HepG2 (cell line): ENCODE measurements at regions not wholly inside any gene's neighbourhood (a gene's known extent, or its start where the extent isn't known, plus 50 kb on each side); places are given as distances from the start of the nearest gene placed in this dataset.

Experiments
- ATAC-seq: fragments of 200-7000 bp; cut with Tn5 transposase; 3 replicates; pipeline ENCODE4 v1.9.1; 2020; ENCODE audit warnings: mild to moderate bottlenecking, moderate library complexity
- BruUV-seq: library from RNA; stranded (reverse); fragments of 400-500 nt; replicated peaks from 2 replicates; lab custom pipeline; 2021; lab: Mats Ljungman, UMichigan
- CTCF ChIA-PET: fragments of 300-600 bp; formaldehyde crosslinking; extraction: SDS; loops from one replicate; lab custom pipeline; 2021; ENCODE audit warnings: low total read pairs, inconsistent platforms, low intra/inter-chr PET ratio; lab: Yijun Ruan, JAX
- POLR2A ChIA-PET: fragments of 350-600 bp; sonication (Branson Sonifier 250); formaldehyde crosslinking; loops from one replicate; lab custom pipeline; 2020; ENCODE audit warnings: antibody characterized with exemption, inconsistent platforms; lab: Yijun Ruan, JAX
- DNase-seq: peaks from one replicate; pipeline ENCODE4 v3.0.0-alpha.2; 2015; ENCODE audit warnings: low spot score
- FAIRE-seq: peaks from 3 replicates; lab custom pipeline; 2011; peaks lifted over from hg19 to GRCh38; lab: Jason Lieb, UNC
- H2AFZ ChIP-seq: one replicate; pipeline ENCODE4 v1.6.1; 2011; ENCODE audit warnings: low read length, inconsistent platforms
- H3K27ac ChIP-seq: fragments of 300-600 bp; 3 replicates; pipeline ENCODE4 v1.8.0; 2011; ENCODE audit warnings: mixed run types, mild to moderate bottlenecking, mixed read lengths, low read length, inconsistent platforms; ENCODE audit not compliant: insufficient read depth; ENCODE audit errors: extremely low read length
- H3K27me3 ChIP-seq, 2 experiments: fragments of 200-600 bp in 1 of 2; 2 replicates in 1 of 2; 3 replicates in 1 of 2; pipeline versions ENCODE4 v1.6.0 to v1.8.0; 2011; ENCODE audit warnings: low read length in 2 of 2, mild to moderate bottlenecking in 2 of 2, moderate library complexity in 2 of 2, inconsistent platforms in 1 of 2; ENCODE audit not compliant: insufficient read depth in 2 of 2, control insufficient read depth in 1 of 2
- H3K36me3 ChIP-seq, 2 experiments: fragments of 200-600 bp in 1 of 2; replicated peaks in 1 of 2; 2 replicates in 1 of 2; 3 replicates in 1 of 2; pipeline versions ENCODE4 v1.5.1 to v1.8.0; 2011; ENCODE audit warnings: low read length in 2 of 2, inconsistent platforms in 1 of 2; ENCODE audit not compliant: insufficient read depth in 2 of 2, control insufficient read depth in 1 of 2
- H3K4me1 ChIP-seq: 2 replicates; pipeline ENCODE4 v1.5.1; 2012; ENCODE audit warnings: low read length, inconsistent platforms; ENCODE audit not compliant: insufficient read depth
- H3K4me2 ChIP-seq: 2 replicates; pipeline ENCODE4 v1.6.0; 2011; ENCODE audit warnings: low read depth, low read length, inconsistent platforms
- H3K4me3 ChIP-seq, 3 experiments: fragments of 200-600 bp in 1 of 3; sonication (generic), shearing (Covaris generic) in 1 of 3; replicated peaks in 1 of 3; 2 replicates each; pipeline ENCODE4 v1.5.1; 2011 to 2016; ENCODE audit warnings: low read length in 3 of 3, inconsistent platforms in 2 of 3, low read depth in 2 of 3, mild to moderate bottlenecking in 2 of 3, control low read depth in 1 of 3, mixed read lengths in 1 of 3; ENCODE audit not compliant: insufficient read depth in 1 of 3
- H3K79me2 ChIP-seq: one replicate; pipeline ENCODE4 v1.6.1; 2011; ENCODE audit warnings: low read length, inconsistent platforms; ENCODE audit not compliant: insufficient read depth
- H3K9ac ChIP-seq: 2 replicates; pipeline ENCODE4 v1.6.0; 2011; ENCODE audit warnings: mild to moderate bottlenecking, low read depth, low read length, inconsistent platforms; ENCODE audit not compliant: insufficient read depth
- H3K9me3 ChIP-seq: 2 replicates; pipeline ENCODE4 v1.5.1; 2012; ENCODE audit warnings: mild to moderate bottlenecking, low read length
- H4K20me1 ChIP-seq: 2 replicates; pipeline ENCODE4 v1.6.0; 2011; ENCODE audit warnings: inconsistent platforms, mild to moderate bottlenecking, low read length, moderate library complexity; ENCODE audit not compliant: insufficient read depth
- ATF7 ChIP-seq, 2 experiments: fragments of 450-650 bp in 1 of 2; sonication (generic) in 1 of 2; formaldehyde crosslinking in 1 of 2; IDR thresholded peaks; 2 replicates each; pipeline versions ENCODE4 v1.4.0 to v1.6.1; 2016 to 2020; ENCODE audit warnings: antibody characterized with exemption in 1 of 2, mild to moderate bottlenecking in 1 of 2, missing genetic modification reagents in 1 of 2
- CAMTA2 ChIP-seq: sonication (generic); formaldehyde crosslinking; IDR thresholded peaks from 2 replicates; pipeline ENCODE4 v1.4.0; 2020; ENCODE audit warnings: mild to moderate bottlenecking, missing genetic modification reagents, borderline replicate concordance
- CBX5 ChIP-seq: sonication (generic); formaldehyde crosslinking; IDR thresholded peaks from 2 replicates; pipeline ENCODE4 v1.4.0; 2020; ENCODE audit warnings: missing genetic modification reagents, borderline replicate concordance
- HMG20B ChIP-seq: conservative IDR thresholded peaks from 2 replicates; pipeline ENCODE4 v1.6.1; 2016; ENCODE audit warnings: missing genetic modification reagents, missing compliant biosample characterization
- HNRNPUL1 ChIP-seq: fragments of 200-400 bp; formaldehyde crosslinking; IDR thresholded peaks from 2 replicates; pipeline ENCODE4 v1.6.1; 2017; ENCODE audit warnings: low read depth, mild to moderate bottlenecking, low read length, moderate library complexity
- MTA3 ChIP-seq: sonication (generic); formaldehyde crosslinking; IDR thresholded peaks from 2 replicates; pipeline ENCODE4 v1.4.0; 2020; ENCODE audit warnings: missing genetic modification reagents
- MXI1 ChIP-seq: IDR thresholded peaks from 3 replicates; pipeline ENCODE4 v1.6.1; 2012; ENCODE audit warnings: low read depth, low read length, inconsistent platforms, borderline replicate concordance
- NFRKB ChIP-seq: fragments of 450-650 bp; IDR thresholded peaks from 2 replicates; pipeline ENCODE4 v1.6.1; 2017
- NFYB ChIP-seq: sonication (generic); formaldehyde crosslinking; IDR thresholded peaks from 2 replicates; pipeline ENCODE4 v1.4.0; 2020; ENCODE audit warnings: missing genetic modification reagents
- ZBTB44 ChIP-seq: sonication (generic); formaldehyde crosslinking; IDR thresholded peaks from 2 replicates; pipeline ENCODE4 v1.4.0; 2020; ENCODE audit warnings: missing genetic modification reagents
- ZNF225 ChIP-seq: sonication (generic); formaldehyde crosslinking; IDR thresholded peaks from 2 replicates; pipeline ENCODE4 v1.4.0; 2020; ENCODE audit warnings: mild to moderate bottlenecking, missing genetic modification reagents
- ZNF256 ChIP-seq: sonication (generic); formaldehyde crosslinking; conservative IDR thresholded peaks from 2 replicates; pipeline ENCODE4 v1.4.0; 2020; ENCODE audit warnings: missing genetic modification reagents
- ZNF367 ChIP-seq: sonication (generic); formaldehyde crosslinking; IDR thresholded peaks from 2 replicates; pipeline ENCODE4 v1.4.0; 2020; ENCODE audit warnings: missing genetic modification reagents, borderline replicate concordance
- ZNF749 ChIP-seq: sonication (generic); formaldehyde crosslinking; IDR thresholded peaks from 2 replicates; pipeline ENCODE4 v1.8.0; 2022; ENCODE audit warnings: mild to moderate bottlenecking, missing genetic modification reagents, moderate library complexity, borderline replicate concordance
- WGBS: methylation state at CpG from one replicate; pipeline ENCODE4 v1.1.6; 2017; ENCODE audit warnings: low lambda C conversion rate; 5-methylcytosine and 5-hydroxymethylcytosine counted together
- in situ Hi-C: cut with HindIII; loops from 2 replicates; pipeline ENCODE4 v1.10.0; 2017; ENCODE audit warnings: low pct_unique_long_range_greater_than_20kb; ENCODE audit not compliant: extremely low pct_ligation_motif_present
- intact Hi-C: fragments of 100-400 bp; cut with micrococcal nuclease; formaldehyde crosslinking; loops from one replicate; pipeline ENCODE4 v1.10.0; 2022; ENCODE audit not compliant: unreplicated experiment
- TF ChIP-seq, protein P1 (sequence below): sonication (generic); formaldehyde crosslinking; IDR thresholded peaks from 2 replicates; pipeline ENCODE4 v1.4.0; 2020; ENCODE audit warnings: missing genetic modification reagents, borderline replicate concordance
- TF ChIP-seq, protein P2 (sequence below): sonication (generic); formaldehyde crosslinking; IDR thresholded peaks from 2 replicates; pipeline ENCODE4 v1.4.0; 2020; ENCODE audit warnings: low read depth, mild to moderate bottlenecking, missing genetic modification reagents

- FAIRE-seq = no peak
- BruUV-seq = no TSS peak
- no peaks in the 10 kb centered on the region for H4K20me1 ChIP-seq
- peaks cover 10% of the 10 kb centered on the region for H3K4me1 ChIP-seq
- H3K27ac ChIP-seq = no peak overlapping the region
- no peaks in the 10 kb centered on the region for H3K79me2 ChIP-seq
- TF ChIP-seq CBX5 (no peak), ATF7 (IDR thresholded peaks at IDR 0.05) (no peak), ATF7 (CRISPR knock-in tag; IDR thresholded peaks at IDR 0.05) (no peak), NFYB (CRISPR knock-in tag) (no peak), MTA3 (CRISPR knock-in tag) (no peak), MXI1 (no peak), HMG20B (CRISPR knock-in tag) (no peak), NFRKB (no peak), HNRNPUL1 (no peak), ZNF749 (CRISPR knock-in tag) (no peak), CAMTA2 (CRISPR knock-in tag) (no peak), ZNF225 (CRISPR knock-in tag) (no peak), ZNF367 (no peak), ZBTB44 (CRISPR knock-in tag) (no peak), ZNF256 (CRISPR knock-in tag) (no peak)
- TF ChIP-seq, protein P1, sequence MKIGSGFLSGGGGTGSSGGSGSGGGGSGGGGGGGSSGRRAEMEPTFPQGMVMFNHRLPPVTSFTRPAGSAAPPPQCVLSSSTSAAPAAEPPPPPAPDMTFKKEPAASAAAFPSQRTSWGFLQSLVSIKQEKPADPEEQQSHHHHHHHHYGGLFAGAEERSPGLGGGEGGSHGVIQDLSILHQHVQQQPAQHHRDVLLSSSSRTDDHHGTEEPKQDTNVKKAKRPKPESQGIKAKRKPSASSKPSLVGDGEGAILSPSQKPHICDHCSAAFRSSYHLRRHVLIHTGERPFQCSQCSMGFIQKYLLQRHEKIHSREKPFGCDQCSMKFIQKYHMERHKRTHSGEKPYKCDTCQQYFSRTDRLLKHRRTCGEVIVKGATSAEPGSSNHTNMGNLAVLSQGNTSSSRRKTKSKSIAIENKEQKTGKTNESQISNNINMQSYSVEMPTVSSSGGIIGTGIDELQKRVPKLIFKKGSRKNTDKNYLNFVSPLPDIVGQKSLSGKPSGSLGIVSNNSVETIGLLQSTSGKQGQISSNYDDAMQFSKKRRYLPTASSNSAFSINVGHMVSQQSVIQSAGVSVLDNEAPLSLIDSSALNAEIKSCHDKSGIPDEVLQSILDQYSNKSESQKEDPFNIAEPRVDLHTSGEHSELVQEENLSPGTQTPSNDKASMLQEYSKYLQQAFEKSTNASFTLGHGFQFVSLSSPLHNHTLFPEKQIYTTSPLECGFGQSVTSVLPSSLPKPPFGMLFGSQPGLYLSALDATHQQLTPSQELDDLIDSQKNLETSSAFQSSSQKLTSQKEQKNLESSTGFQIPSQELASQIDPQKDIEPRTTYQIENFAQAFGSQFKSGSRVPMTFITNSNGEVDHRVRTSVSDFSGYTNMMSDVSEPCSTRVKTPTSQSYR = no peak
- TF ChIP-seq, protein P2, sequence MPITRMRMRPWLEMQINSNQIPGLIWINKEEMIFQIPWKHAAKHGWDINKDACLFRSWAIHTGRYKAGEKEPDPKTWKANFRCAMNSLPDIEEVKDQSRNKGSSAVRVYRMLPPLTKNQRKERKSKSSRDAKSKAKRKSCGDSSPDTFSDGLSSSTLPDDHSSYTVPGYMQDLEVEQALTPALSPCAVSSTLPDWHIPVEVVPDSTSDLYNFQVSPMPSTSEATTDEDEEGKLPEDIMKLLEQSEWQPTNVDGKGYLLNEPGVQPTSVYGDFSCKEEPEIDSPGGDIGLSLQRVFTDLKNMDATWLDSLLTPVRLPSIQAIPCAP (CRISPR knock-in tag) = no peak
- TF ChIP-seq, all 625 proteins: peak for 0
- in situ Hi-C loops = no loop called here
- Histone ChIP-seq H2AFZ (no peak overlapping the region), H3K4me2 (no peak overlapping the region), H3K9me3 (no peaks in the 10 kb centered on the region), H3K36me3 (no peaks in the 10 kb centered on the region), H3K27me3 (peaks cover 3 to 33% of the 10 kb centered on the region in 2 experiments; a peak in 4 of 5 replicates), H3K9ac (no peak overlapping the region), H3K4me3 (no peak overlapping the region)
- CTCF ChIA-PET = no interaction called here
- intact Hi-C loops = no loop called here
- DNase-seq = no peak
- POLR2A ChIA-PET = no interaction called here
- WGBS = 36% methylated on average over 10 of the region's 10 CpGs
- ATAC-seq = no peak
Observed at GRCh38 chr22:35475545-35475944, 65.1 kb upstream of the RASD2 start.
